ENCODE measurements at regions not wholly inside any gene's neighbourhood (a gene's known extent, or its start where the extent isn't known, plus 50 kb on each side); places are given as distances from the start of the nearest gene placed in this dataset.
"Not testable (repeated sequence)": the region's sequence is repeated elsewhere in the genome, so short reads cannot be mapped to it uniquely, and the experiment has no call there.

- no peak for DNase-seq (ENCODE audit: low read depth, low spot score)
These were observed 150.2 kb downstream of the BRD1 start for GRCh38 chr22:49677495-49677889.

DNA sequence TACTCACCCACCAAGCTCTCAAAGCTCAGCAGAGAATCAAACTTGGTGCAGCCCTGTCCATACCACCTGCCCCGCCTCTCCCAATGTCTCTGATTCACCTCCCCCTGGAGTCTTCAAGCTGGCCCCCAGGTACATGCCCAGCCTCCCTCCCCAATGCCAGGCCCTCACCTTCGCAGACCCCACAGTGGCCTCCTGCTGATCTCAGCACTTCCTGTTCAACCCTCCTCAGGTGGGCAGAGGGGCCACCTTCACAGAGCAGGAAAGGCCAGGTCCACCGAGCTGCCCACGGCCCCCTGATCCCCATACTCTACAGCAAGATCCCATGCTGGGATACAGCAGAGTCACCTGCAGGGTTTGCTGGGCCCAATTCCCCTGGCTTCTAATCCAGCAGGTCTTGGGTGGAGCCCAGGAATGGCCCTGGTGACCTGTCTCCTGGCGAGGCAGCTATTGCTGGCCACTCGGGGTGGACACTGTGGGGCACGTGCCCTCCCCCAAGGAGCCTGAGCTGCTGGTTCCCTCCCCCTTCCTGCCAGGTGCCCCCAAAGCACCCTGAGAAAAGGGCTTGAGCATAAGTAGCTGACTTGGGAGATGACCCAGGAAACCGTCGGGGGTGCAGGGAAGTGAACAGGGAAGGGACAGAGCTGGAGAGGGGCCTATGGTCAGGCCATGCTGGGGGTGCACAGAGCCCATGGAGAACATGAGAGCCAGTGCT is 150.7 kb downstream of the BRD1 start:
- no peak for DNase-seq (ENCODE audit: low read depth, low spot score)

GRCh38 chr22:49676230-49676629 is 151.4 kb downstream of the BRD1 start:
- no peak for DNase-seq (ENCODE audit: low read depth, low spot score)

DNA sequence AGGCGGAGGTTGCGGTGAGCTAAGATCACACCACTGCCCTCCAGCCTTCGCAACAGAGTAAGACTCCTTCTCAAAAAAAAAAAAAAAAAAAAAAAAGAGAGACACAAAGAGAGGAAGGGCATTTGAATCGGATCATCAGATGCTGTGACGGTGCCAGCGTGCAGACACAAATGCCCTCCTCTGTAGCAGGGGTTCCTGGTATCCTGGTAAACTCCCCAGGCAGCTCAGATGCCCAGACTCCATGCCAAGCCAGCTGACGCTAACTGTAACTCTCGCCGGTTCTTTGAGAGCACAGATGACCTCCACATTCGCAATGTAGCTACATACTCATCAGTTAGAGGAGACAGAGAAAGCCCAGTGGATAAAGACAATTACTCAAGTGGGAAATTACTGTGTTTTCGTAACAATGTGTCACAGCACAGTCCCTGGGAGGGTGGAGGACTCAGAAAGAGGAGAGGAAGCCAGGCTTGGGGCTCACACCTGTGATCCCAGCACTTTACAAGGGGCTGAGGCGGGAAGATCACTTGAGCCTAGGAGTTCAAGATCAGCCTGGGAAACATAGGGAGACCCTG is 153.1 kb downstream of the BRD1 start:
- no peak for DNase-seq (ENCODE audit: low read depth, low spot score)

DNA sequence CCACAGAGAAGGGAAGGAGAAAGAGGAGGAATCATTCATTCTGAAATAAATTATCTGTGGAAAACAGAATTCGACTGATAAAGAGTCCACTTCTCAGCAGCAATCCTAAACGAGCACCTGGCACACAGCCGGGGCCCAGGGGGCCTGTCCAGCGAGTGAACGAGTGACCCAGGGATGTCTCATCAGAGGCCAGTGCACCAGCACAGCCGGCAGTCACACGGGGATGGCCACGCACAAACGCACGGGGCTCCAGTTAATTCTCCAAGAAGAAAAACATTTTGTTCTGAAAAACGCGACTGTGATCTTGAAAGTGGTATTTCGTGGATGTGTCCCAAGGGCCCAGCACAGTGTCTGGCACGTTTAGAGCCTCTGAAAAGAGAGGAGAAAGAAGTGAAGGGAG is 154.6 kb downstream of the BRD1 start:
- no peak for DNase-seq (ENCODE audit: low read depth, low spot score)

DNA sequence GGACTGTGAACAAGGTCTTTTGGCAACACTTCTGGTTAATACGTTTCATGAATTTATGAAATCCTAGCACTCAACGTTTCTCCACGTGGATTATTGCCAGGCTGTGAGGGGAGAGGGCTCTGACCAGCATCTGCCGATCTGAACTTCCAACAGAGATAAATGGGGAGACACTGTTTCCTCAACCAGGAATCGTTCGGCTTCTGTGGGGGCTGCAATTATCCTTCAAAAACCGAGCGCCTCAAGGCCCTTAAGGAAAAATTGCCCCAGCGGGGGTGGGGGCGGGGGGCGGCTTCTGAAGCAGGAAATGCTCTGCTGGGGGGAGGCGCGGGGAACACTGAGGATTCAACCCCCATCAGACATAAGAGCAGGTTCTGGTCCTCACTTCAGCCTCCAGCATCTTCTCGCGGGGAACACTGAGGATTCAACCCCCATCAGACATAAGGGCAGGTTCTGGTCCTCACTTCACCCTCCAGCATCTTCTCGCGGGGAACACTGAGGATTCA is 155.6 kb downstream of the BRD1 start:
- no peak for DNase-seq (ENCODE audit: low read depth, low spot score)

DNA sequence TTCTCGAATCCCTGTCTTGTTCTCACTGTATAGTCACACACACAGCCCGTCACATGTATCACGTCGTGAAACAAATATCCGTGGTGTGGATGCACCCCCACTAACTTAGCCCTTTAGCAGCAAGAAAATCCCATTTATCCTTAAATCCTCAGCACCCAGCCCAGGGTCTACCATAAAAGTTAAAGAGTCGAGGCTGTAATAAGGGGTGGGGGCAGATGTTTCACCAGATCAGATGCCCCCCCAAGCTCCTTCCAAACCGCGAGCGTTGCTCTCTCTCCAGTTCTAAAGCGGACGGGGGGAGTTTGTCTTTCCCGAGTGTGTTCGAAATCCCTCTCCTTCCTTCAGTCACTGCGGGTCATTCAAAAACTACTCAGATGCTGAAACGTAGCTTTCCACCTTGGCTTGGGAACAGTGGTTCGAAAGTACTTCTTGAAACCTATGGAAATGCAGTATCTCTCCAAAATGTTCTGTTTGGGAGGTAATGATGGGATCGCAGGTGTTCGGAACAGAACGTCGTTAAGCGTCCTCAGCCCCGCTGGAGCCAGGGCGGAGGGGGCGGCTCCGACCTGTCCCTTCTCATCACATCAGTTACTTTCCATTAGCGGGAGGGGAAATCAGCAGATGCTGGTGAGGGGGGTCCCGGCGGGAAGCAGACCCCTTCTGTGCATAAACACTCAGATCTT is 156.2 kb downstream of the BRD1 start:
- no peak for DNase-seq (ENCODE audit: low read depth, low spot score)

- DNase-seq (ENCODE audit: low read depth, low spot score): no peak
These were observed 157.0 kb downstream of the BRD1 start for GRCh38 chr22:49670456-49671330.

DNA sequence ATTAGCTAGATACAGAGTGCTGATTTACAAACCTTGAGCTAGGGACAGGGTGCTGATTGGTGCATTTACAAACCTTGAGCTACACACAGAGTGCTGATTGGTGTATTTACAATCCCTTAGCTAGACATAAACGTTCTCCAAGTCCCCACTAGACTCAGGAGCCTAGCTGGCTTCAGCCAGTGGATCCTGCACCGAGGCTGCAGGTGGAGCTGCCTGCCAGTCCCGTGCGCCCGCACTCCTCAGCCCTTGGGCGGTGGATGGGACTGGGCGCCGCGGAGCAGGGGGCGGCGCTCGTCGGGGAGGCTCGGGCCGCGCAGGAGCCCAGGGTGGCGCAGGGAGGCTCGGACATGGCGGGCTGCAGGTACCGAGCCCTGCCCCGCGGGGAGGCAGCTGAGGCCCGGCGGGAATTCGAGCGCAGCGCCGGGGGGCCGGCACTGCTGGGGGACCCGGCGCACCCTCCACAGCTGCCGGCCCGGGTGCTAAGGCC is 157.7 kb downstream of the BRD1 start:
- DNase-seq (ENCODE audit: low read depth, low spot score): not testable (repeated sequence)

DNA sequence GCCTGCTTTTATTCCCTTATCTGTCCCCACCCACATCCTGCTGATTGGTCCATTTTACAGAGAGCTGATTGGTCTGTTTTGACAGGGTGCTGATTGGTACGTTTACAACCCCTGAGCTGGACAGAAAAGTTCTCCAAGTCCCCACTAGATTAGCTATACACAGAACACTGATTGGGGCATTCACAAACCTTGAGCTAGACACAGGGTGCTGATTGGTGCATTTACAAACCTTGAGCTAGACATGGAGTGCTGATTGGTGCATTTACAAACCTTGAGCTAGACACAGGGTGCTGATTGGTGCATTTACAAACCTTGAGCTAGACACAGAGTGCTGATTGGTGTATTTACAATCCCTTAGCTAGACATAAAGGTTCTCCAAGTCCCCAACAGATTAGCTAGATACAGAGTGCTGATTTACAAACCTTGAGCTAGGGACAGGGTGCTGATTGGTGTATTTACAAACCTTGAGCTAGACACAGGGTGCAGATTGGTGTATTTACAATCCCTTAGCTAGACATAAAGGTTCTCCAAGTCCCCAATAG is 158.2 kb downstream of the BRD1 start:
- not testable (repeated sequence) for DNase-seq (ENCODE audit: low read depth, low spot score)

DNA sequence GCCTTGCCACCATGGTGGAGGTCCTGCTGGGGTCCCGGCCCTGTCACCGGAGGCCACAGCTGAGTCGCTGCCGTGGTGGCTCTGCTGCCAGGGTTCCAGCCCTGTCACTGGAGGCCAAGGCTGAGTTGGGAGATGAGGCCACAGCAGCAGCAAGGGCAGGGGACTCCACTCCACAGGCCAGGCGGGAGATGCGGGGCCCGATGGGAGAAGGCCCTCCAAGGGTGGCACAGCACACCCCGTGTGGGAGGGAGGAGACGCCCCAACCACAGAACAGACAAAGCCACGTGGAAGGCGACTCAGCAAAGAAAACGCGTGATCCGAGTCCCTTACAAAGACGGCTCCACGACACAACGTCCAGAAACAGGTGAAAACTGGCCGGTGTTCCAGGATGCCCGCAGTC is 159.3 kb downstream of the BRD1 start:
- DNase-seq (ENCODE audit: low read depth, low spot score): no peak

DNA sequence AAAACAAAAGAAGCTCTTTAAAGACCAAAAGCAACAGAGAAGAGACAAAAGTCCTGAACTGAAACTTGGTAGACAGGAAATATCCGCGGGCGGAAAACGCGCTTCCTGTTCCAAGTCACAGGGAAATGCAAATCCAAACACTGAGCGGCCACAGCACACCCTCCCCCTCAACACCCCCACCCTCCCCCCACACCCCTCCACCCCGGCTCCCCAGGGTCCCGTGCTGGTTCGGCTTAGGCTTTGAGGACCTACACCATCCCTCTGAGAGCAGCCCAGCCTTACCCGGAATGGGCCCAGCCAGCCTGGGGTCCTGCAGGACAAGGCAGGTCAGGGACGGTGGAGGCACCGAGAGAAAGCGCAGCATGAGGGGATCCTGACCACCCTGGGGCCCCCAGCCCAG is 160.4 kb downstream of the BRD1 start:
- no peak for DNase-seq (ENCODE audit: low read depth, low spot score)

GRCh38 chr22:49666146-49666809 is 161.4 kb downstream of the BRD1 start:
- no peak for DNase-seq (ENCODE audit: low read depth, low spot score)

DNA sequence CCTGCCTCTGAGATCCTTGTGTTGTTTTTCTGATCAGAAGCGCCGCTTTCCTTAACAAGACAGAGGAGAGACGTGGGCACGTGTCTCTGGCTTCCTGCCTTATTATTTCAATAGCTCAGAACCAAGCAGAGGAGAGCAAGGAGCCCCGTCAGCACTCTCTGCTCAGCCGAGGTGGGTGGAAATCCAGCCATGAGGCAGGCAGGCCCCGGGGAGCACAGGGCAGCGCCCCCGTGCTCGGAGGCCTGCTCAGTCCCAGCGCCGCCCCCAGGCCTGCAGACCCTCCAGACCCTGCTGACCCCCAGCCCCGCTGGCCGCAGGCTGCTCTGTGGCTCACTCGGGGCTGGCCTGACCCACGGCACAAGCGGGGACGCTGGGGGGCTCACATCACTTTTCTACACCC is 162.8 kb downstream of the BRD1 start:
- no peak for DNase-seq (ENCODE audit: low read depth, low spot score)

- no peak for DNase-seq (ENCODE audit: low read depth, low spot score)
These were observed 163.2 kb downstream of the BRD1 start for GRCh38 chr22:49664371-49664881.

GRCh38 chr22:49663823-49664222 is 163.8 kb downstream of the BRD1 start:
- DNase-seq (ENCODE audit: low read depth, low spot score): no peak

GRCh38 chr22:49663311-49663711 is 164.4 kb downstream of the BRD1 start:
- DNase-seq (ENCODE audit: low read depth, low spot score): no peak

DNA sequence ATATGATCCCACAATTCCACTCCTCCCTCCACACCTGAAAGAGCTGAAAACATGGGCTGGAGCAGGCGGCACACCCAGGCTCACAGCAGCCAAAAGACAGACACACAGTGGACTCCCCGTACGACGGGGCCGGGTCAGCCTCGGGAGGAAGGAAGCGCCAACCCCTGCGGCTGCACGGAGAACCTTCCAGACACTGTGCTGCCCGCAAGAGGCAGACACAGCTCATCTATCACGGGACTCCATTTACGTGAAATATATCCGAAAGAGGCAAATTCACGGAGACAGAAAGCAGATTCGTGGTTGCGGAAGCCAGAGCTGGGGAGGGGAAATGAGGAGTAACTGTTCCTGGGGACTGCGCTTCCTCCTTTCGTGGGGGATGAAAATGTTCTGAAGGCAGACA is 165.0 kb downstream of the BRD1 start:
- no peak for DNase-seq (ENCODE audit: low read depth, low spot score)

DNA sequence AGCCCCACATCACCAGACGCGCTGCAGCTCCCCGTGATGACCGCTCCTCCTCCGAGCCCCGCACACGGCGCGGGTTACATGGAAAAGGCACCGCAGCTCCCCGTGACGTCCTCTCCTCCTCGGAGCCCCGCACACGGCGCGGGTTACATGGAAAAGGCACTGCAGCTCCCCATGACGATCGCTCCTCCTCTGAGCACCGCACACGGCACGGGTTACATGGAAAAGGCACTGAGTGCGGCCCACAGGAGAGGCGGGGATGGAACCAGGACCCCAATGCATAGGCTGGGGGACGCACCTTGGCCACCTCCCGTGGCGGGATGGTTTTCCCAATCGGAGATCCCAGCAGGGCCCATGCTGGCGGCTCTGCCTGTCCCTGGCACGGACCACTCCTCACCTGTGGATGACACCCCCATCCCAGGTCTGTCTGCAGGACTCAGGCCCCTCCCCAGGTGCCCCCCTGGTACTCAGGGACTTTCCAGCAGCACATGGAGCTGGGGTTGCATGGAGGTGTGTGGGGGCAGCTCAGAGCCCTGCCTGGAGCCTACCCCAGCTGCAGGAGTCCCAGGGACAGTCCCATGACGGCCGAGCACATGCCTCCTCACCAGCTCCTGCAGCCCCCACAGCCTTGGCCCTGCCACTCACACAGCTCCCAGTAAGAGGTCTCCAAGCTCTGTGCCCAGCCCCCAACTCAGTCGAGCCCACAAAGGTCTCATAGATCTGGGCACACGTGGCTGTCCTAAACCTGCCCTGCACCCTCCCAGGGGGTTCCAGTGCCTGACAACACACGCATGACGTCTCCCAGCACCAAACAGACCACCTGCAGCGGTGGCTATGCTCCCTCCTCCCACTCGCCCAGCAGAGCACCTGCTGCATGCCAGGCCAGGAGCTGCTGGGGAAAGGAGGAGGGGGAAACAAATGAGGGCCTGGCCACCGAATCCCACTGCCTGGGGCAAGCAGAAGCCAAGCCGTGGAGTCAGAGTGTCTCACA is 166.6 kb downstream of the BRD1 start:
- DNase-seq (ENCODE audit: low read depth, low spot score): no peak

DNA sequence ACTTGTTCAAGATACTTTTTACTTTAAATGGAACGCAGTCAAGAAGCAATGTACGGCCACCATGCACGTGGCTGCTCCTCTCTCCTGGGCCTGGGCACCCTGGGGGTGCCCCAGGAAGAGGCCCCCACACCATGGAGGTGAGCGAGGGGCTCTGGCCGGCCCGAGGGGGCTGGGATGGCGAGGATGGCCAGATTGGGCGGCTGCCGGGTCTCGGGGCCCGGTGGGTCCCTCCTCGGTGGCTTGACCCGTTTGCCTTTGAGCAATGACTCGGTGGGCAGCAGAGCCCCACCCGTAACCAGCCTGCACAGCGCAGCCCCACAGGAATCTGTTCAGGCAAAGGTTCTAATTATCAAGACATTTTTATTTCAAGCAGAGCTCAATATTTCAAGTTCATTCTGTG is 167.4 kb downstream of the BRD1 start:
- no peak for DNase-seq (ENCODE audit: low read depth, low spot score)
